Liver (tissue), 8 donors: ENCODE measurements at regions not wholly inside any gene's neighbourhood (a gene's known extent, or its start where the extent isn't known, plus 50 kb on each side); places are given as distances from the start of the nearest gene placed in this dataset.

ENCODE experiments used
- DNase-seq: peaks from one replicate; pipeline ENCODE4 v3.0.0-alpha.2; 2017; ENCODE audit warnings: low spot score
- H3K27ac ChIP-seq, 2 donors: one replicate each; pipeline ENCODE4 v1.7.0; 2013; ENCODE audit warnings: inconsistent platforms in 2 of 2, low read length in 2 of 2, control low read depth in 1 of 2, low read depth in 1 of 2, mild to moderate bottlenecking in 1 of 2
- H3K27me3 ChIP-seq, 4 donors: one replicate each; pipeline versions ENCODE4 v1.6.1 to v1.7.0; 2013; ENCODE audit warnings: low read length in 3 of 4, inconsistent platforms in 1 of 4, mild to moderate bottlenecking in 1 of 4, moderate library complexity in 1 of 4; ENCODE audit not compliant: control insufficient read depth in 4 of 4, insufficient read depth in 4 of 4
- H3K36me3 ChIP-seq, 4 donors: one replicate each; pipeline versions ENCODE4 v1.6.1 to v1.7.0; 2013; ENCODE audit warnings: low read length in 3 of 4, mild to moderate bottlenecking in 3 of 4, low read depth in 1 of 4, moderate library complexity in 1 of 4; ENCODE audit not compliant: control insufficient read depth in 4 of 4, insufficient read depth in 3 of 4
- H3K4me1 ChIP-seq, 4 donors: one replicate each; pipeline versions ENCODE4 v1.6.1 to v1.7.0; 2013; ENCODE audit warnings: low read length in 3 of 4, mild to moderate bottlenecking in 3 of 4, moderate library complexity in 1 of 4; ENCODE audit not compliant: control insufficient read depth in 4 of 4, insufficient read depth in 4 of 4
- H3K4me3 ChIP-seq, 3 donors: one replicate each; pipeline versions ENCODE4 v1.6.1 to v1.7.0; 2013; ENCODE audit warnings: low read length in 3 of 3, control low read depth in 1 of 3, low read depth in 1 of 3, mild to moderate bottlenecking in 1 of 3
- H3K9ac ChIP-seq, 2 donors: one replicate each; pipeline ENCODE4 v1.7.0; 2013; ENCODE audit warnings: low read length in 2 of 2, mild to moderate bottlenecking in 2 of 2, moderate library complexity in 2 of 2, control low read depth in 1 of 2, low read depth in 1 of 2
- H3K9me3 ChIP-seq, 4 donors: one replicate each; pipeline versions ENCODE4 v1.6.1 to v1.7.0; 2013; ENCODE audit warnings: low read length in 3 of 4; ENCODE audit not compliant: control insufficient read depth in 4 of 4
- EGR1 ChIP-seq, 2 donors: IDR thresholded peaks; 2 replicates each; pipeline ENCODE4 v1.6.1; 2016 to 2018; ENCODE audit warnings: antibody characterized with exemption in 2 of 2, low read depth in 2 of 2
- FOXA1 ChIP-seq: IDR thresholded peaks from 2 replicates; pipeline ENCODE4 v1.6.1; 2016; ENCODE audit warnings: antibody characterized with exemption
- FOXA2 ChIP-seq: IDR thresholded peaks from 2 replicates; pipeline ENCODE4 v1.6.1; 2016; ENCODE audit warnings: antibody characterized with exemption
- GABPA ChIP-seq, 2 donors: IDR thresholded peaks in 1 of 2; conservative IDR thresholded peaks in 1 of 2; 2 replicates each; pipeline ENCODE4 v1.6.1; 2016; ENCODE audit warnings: antibody characterized with exemption in 2 of 2, mild to moderate bottlenecking in 1 of 2, moderate library complexity in 1 of 2
- HNF4A ChIP-seq, 2 donors: conservative IDR thresholded peaks; 2 replicates each; pipeline ENCODE4 v1.6.1; 2016; ENCODE audit warnings: antibody characterized with exemption in 2 of 2, mild to moderate bottlenecking in 2 of 2
- HNF4G ChIP-seq: IDR thresholded peaks from 2 replicates; pipeline ENCODE4 v1.6.1; 2016; ENCODE audit warnings: antibody characterized with exemption
- JUND ChIP-seq, 2 donors: IDR thresholded peaks; 2 replicates each; pipeline ENCODE4 v1.6.1; 2016; ENCODE audit warnings: antibody characterized with exemption in 2 of 2
- NR2F2 ChIP-seq: IDR thresholded peaks from 2 replicates; pipeline ENCODE4 v1.6.1; 2016; ENCODE audit warnings: antibody characterized with exemption
- RAD21 ChIP-seq, 2 donors: IDR thresholded peaks; 2 replicates each; pipeline ENCODE4 v1.6.1; 2016; ENCODE audit warnings: antibody characterized with exemption in 2 of 2, mild to moderate bottlenecking in 2 of 2
- RXRA ChIP-seq, 2 donors: IDR thresholded peaks; 2 replicates each; pipeline ENCODE4 v1.6.1; 2017 to 2018; ENCODE audit warnings: antibody characterized with exemption in 2 of 2, mild to moderate bottlenecking in 1 of 2
- SP1 ChIP-seq: IDR thresholded peaks from 2 replicates; pipeline ENCODE4 v1.6.1; 2018; ENCODE audit warnings: antibody characterized with exemption, mild to moderate bottlenecking
- TAF1 ChIP-seq: conservative IDR thresholded peaks from 2 replicates; pipeline ENCODE4 v1.6.1; 2016; ENCODE audit warnings: antibody characterized with exemption, mild to moderate bottlenecking
- YY1 ChIP-seq: IDR thresholded peaks from 2 replicates; pipeline ENCODE4 v1.6.1; 2016; ENCODE audit warnings: antibody characterized with exemption, mild to moderate bottlenecking
- WGBS: extraction: QIAGEN DNeasy Blood & Tissue Kit; methylation state at CpG from one replicate; pipeline ENCODE4 v1.1.7; 2013; 5-methylcytosine and 5-hydroxymethylcytosine counted together
- TF ChIP-seq, protein P1 (sequence below): IDR thresholded peaks from 2 replicates; pipeline ENCODE4 v1.6.1; 2016; ENCODE audit warnings: antibody characterized with exemption
- TF ChIP-seq, protein P2 (sequence below): IDR thresholded peaks from 2 replicates; pipeline ENCODE4 v1.6.1; 2016; ENCODE audit warnings: antibody characterized with exemption
- TF ChIP-seq, protein P3 (sequence below): fragments of 150-350 bp; IDR thresholded peaks from 2 replicates; pipeline ENCODE4 v1.5.1; 2017; ENCODE audit warnings: improper control_type of control experiment, low read depth, low read length; ENCODE audit not compliant: missing input control
- TF ChIP-seq, protein P4 (sequence below): IDR thresholded peaks from 2 replicates; pipeline ENCODE4 v1.6.1; 2016; ENCODE audit warnings: antibody characterized with exemption, mild to moderate bottlenecking
- TF ChIP-seq, protein P5 (sequence below): IDR thresholded peaks from 2 replicates; pipeline ENCODE4 v1.6.1; 2016; ENCODE audit warnings: antibody characterized with exemption
- donor health status: healthy.
- donor health status: healthy.
- donor health status: healthy.
- donor health status: healthy.
- donor health status: healthy.

DNA sequence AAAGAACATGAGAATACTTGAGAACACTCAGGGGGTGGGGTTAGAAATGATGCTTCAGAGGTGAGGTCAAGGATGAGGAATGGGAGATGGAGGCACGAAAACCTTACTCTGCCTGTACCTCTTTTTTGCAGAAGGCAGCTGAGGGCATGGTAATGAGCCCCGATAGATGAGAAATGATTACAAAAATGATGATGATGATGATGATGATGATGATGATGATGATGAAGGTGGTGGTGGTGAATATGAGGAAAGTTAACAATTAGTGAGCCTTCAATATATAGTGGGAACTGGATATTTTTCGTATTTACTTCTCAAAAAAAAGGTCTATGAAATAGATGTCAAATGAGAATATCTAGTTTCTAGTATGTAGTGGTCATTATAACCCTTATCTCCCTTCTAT lies 584.3 kb downstream of the EPHA4 start:
- 75% methylated on average over 3 of the region's 3 CpGs for WGBS
- H3K9ac ChIP-seq, result no peak overlapping the region
- H3K27ac ChIP-seq, result no peak overlapping the region
- H3K27me3 ChIP-seq, result peaks cover 0 to 3% (median 0%) of the 10 kb centered on the region in 4 donors
- no peak overlapping the region for H3K4me3 ChIP-seq
- H3K4me1 ChIP-seq, result no peaks in the 10 kb centered on the region
- DNase-seq, result no peak
- TF ChIP-seq SP1 (no peak), FOXA1 (no peak), GABPA (IDR thresholded peaks at IDR 0.05 in 1 of 2, conservative IDR thresholded peaks at IDR 0.05 in 1 of 2) (no peak), EGR1 (IDR thresholded peaks at IDR 0.05; ENCODE audit: low read depth in 2 of 2) (no peak), JUND (IDR thresholded peaks at IDR 0.05) (no peak), HNF4A (conservative IDR thresholded peaks at IDR 0.05) (no peak), TAF1 (no peak), RXRA (IDR thresholded peaks at IDR 0.05) (no peak), NR2F2 (no peak), HNF4G (no peak), RAD21 (IDR thresholded peaks at IDR 0.05) (no peak), YY1 (no peak), FOXA2 (no peak)
- TF ChIP-seq, protein P1, sequence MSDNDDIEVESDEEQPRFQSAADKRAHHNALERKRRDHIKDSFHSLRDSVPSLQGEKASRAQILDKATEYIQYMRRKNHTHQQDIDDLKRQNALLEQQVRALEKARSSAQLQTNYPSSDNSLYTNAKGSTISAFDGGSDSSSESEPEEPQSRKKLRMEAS, result no peak
- TF ChIP-seq, protein P2, sequence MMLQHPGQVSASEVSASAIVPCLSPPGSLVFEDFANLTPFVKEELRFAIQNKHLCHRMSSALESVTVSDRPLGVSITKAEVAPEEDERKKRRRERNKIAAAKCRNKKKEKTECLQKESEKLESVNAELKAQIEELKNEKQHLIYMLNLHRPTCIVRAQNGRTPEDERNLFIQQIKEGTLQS, result no peak
- TF ChIP-seq, protein P3, sequence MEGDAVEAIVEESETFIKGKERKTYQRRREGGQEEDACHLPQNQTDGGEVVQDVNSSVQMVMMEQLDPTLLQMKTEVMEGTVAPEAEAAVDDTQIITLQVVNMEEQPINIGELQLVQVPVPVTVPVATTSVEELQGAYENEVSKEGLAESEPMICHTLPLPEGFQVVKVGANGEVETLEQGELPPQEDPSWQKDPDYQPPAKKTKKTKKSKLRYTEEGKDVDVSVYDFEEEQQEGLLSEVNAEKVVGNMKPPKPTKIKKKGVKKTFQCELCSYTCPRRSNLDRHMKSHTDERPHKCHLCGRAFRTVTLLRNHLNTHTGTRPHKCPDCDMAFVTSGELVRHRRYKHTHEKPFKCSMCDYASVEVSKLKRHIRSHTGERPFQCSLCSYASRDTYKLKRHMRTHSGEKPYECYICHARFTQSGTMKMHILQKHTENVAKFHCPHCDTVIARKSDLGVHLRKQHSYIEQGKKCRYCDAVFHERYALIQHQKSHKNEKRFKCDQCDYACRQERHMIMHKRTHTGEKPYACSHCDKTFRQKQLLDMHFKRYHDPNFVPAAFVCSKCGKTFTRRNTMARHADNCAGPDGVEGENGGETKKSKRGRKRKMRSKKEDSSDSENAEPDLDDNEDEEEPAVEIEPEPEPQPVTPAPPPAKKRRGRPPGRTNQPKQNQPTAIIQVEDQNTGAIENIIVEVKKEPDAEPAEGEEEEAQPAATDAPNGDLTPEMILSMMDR, result no peak
- TF ChIP-seq, protein P4, sequence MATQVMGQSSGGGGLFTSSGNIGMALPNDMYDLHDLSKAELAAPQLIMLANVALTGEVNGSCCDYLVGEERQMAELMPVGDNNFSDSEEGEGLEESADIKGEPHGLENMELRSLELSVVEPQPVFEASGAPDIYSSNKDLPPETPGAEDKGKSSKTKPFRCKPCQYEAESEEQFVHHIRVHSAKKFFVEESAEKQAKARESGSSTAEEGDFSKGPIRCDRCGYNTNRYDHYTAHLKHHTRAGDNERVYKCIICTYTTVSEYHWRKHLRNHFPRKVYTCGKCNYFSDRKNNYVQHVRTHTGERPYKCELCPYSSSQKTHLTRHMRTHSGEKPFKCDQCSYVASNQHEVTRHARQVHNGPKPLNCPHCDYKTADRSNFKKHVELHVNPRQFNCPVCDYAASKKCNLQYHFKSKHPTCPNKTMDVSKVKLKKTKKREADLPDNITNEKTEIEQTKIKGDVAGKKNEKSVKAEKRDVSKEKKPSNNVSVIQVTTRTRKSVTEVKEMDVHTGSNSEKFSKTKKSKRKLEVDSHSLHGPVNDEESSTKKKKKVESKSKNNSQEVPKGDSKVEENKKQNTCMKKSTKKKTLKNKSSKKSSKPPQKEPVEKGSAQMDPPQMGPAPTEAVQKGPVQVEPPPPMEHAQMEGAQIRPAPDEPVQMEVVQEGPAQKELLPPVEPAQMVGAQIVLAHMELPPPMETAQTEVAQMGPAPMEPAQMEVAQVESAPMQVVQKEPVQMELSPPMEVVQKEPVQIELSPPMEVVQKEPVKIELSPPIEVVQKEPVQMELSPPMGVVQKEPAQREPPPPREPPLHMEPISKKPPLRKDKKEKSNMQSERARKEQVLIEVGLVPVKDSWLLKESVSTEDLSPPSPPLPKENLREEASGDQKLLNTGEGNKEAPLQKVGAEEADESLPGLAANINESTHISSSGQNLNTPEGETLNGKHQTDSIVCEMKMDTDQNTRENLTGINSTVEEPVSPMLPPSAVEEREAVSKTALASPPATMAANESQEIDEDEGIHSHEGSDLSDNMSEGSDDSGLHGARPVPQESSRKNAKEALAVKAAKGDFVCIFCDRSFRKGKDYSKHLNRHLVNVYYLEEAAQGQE, result no peak
- TF ChIP-seq, protein P5, sequence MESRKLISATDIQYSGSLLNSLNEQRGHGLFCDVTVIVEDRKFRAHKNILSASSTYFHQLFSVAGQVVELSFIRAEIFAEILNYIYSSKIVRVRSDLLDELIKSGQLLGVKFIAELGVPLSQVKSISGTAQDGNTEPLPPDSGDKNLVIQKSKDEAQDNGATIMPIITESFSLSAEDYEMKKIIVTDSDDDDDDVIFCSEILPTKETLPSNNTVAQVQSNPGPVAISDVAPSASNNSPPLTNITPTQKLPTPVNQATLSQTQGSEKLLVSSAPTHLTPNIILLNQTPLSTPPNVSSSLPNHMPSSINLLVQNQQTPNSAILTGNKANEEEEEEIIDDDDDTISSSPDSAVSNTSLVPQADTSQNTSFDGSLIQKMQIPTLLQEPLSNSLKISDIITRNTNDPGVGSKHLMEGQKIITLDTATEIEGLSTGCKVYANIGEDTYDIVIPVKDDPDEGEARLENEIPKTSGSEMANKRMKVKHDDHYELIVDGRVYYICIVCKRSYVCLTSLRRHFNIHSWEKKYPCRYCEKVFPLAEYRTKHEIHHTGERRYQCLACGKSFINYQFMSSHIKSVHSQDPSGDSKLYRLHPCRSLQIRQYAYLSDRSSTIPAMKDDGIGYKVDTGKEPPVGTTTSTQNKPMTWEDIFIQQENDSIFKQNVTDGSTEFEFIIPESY, result no peak
- H3K36me3 ChIP-seq, result no peaks in the 10 kb centered on the region
- no peaks in the 10 kb centered on the region for H3K9me3 ChIP-seq

DNA sequence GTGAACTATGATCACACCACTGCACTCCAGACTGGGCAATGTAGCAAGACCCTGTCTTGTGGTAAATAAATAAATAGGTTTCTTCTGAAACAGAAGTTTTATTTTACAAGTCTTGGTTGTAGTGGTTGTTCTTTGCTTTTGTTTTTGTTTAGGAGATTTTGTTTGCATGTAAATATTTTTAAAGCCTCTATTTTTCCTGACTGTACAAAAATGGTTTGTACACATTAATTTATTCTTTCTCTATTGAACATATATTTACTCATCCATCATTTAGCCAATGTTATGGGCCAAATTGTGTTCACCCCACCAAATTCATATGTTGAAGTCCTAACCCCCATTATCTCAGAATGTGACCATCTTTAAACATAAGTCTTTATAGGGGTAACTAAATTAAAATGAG lies 580.1 kb downstream of the EPHA4 start:
- no peaks in the 10 kb centered on the region for H3K9me3 ChIP-seq
- no peaks in the 10 kb centered on the region for H3K4me1 ChIP-seq
- H3K4me3 ChIP-seq, result no peak overlapping the region
- TF ChIP-seq, protein P3, result no peak
- TF ChIP-seq TAF1 (no peak), FOXA2 (no peak), SP1 (no peak), NR2F2 (no peak), RXRA (IDR thresholded peaks at IDR 0.05) (no peak), EGR1 (IDR thresholded peaks at IDR 0.05; ENCODE audit: low read depth in 2 of 2) (no peak), FOXA1 (no peak), RAD21 (IDR thresholded peaks at IDR 0.05) (no peak)
- TF ChIP-seq, protein P4, result no peak
- no peak overlapping the region for H3K9ac ChIP-seq
- H3K27me3 ChIP-seq, result no peaks in the 10 kb centered on the region
- no peak for DNase-seq
- no peak overlapping the region for H3K27ac ChIP-seq
- no peaks in the 10 kb centered on the region for H3K36me3 ChIP-seq
